ENCODE measurements at regions not wholly inside any gene's neighbourhood (a gene's known extent, or its start where the extent isn't known, plus 50 kb on each side); places are given as distances from the start of the nearest gene placed in this dataset.

DNA sequence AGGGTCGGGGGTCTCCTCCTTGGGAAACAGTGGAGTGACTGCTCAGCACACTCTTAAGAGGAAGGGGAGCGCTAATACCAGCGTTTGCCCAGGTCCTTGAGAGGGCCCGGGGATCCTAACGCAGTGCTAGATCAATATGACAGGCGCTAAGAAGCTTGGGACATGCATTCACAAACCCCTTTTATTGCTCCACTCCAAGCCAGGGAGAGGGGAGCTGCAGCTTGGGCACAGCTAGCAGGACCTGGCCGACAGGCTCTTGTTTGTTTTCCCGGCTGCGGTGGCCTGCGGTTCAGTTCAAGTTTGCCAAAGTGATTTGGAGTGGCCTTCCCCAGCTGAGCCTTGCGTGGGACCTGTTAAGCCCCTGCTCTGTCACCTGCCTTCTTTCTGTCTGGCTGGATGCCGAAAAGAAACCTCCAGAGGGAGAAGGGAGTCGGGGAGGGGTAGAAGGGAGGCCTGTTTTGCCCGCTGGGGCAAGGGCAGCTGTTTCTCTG is 152.1 kb downstream of the GLI2 start:
- ATAC-seq (replicated peaks in 6 of 8) = peak in 5 of 8 experiments; percentile 51 to 63 (median 56)
- Histone ChIP-seq H3K4me1 (replicated peaks in 1 of 2) (peaks cover 68 to 72% of the 10 kb centered on the region in 2 donors), H3K27ac (peak overlapping the region; percentile 21 to 36), H3K4me3 (no peak overlapping the region)
- in situ Hi-C loops (cut with MboI; ENCODE audit: low pct_unique_long_range_greater_than_20kb in 2 of 9, low sequenced_read_pairs in 9 of 9, unreplicated experiment in 9 of 9) = loop anchor here in 2 of 9 experiments (25.0 kb wide), 2 partner anchors 150 to 175 kb away; partner anchors contain the start of gene GLI2 (in 1 of the 2)
- 0 to 83% (median 38%) methylated on average over 1 to 4 of the region's 14 CpGs; no CpG with 5 or more reads in 3 of the 10 experiments for WGBS, 10 experiments

DNA sequence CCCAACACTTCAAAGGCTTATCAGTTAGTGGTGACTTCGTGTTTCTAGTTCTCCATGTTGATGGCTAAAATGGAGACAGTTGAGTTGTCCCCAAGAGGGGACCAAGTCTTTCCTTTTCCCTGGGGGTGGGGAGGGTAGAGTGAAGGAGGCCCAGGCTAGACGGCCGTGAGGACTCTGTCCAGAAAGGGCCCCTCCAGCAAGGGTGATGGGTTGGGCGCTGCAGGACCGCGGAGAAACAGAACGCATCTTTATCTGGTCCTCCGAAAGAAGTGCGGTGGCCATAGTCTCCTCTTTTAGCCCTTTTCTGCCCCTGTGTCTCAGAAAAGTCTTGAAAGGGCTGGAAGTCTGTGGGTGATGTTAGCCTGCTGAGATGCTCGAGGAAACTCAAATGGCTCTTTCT is 153.2 kb downstream of the GLI2 start:
- no peak for ATAC-seq (replicated peaks in 6 of 8)
- in situ Hi-C loops (cut with MboI; ENCODE audit: low pct_unique_long_range_greater_than_20kb in 2 of 9, low sequenced_read_pairs in 9 of 9, unreplicated experiment in 9 of 9) = loop anchor here in 2 of 9 experiments (25.0 kb wide), 2 partner anchors 152 to 173 kb away; partner anchors contain the start of gene GLI2 (in 1 of the 2)
- WGBS, 10 experiments = 80 to 100% (median 100%) methylated on average over 1 to 5 of the region's 10 CpGs; no CpG with 5 or more reads in 5 of the 10 experiments
- no peak overlapping the region for H3K4me3 ChIP-seq
- H3K27ac ChIP-seq = no peak overlapping the region
- H3K4me1 ChIP-seq (replicated peaks in 1 of 2) = peaks cover 72 to 75% of the 10 kb centered on the region in 2 donors

DNA sequence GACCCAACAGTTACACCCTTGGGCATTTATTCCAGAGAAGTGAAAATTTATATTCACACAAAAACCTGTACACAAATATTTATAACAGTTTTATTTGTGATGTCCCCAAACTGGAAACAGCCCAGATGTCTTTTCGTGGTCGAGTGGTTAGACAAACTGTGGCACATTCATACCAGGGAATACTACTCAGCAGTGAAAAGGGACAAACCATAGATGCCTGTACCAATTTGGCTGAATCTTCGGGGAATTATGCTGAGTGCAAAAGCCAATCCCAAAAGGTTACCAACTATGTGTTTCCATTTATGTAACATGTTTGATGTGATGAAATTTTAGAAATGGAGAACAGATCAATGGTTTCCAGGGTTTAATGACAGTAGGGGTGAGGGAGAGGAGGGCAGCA is 154.3 kb downstream of the GLI2 start:
- Histone ChIP-seq H3K4me3 (no peak overlapping the region), H3K4me1 (replicated peaks in 1 of 2) (peaks cover 73% of the 10 kb centered on the region in 2 donors), H3K27ac (no peak overlapping the region)
- in situ Hi-C loops (cut with MboI; ENCODE audit: low pct_unique_long_range_greater_than_20kb in 2 of 9, low sequenced_read_pairs in 9 of 9, unreplicated experiment in 9 of 9) = loop anchor here in 2 of 9 experiments (25.0 kb wide), 2 partner anchors 153 to 172 kb away; partner anchors contain the start of gene GLI2 (in 1 of the 2)
- ATAC-seq (replicated peaks in 6 of 8) = no peak
- WGBS, 10 experiments = 90 to 100% (median 97%) methylated on average over 1 to 3 of the region's 3 CpGs; no CpG with 5 or more reads in 5 of the 10 experiments

DNA sequence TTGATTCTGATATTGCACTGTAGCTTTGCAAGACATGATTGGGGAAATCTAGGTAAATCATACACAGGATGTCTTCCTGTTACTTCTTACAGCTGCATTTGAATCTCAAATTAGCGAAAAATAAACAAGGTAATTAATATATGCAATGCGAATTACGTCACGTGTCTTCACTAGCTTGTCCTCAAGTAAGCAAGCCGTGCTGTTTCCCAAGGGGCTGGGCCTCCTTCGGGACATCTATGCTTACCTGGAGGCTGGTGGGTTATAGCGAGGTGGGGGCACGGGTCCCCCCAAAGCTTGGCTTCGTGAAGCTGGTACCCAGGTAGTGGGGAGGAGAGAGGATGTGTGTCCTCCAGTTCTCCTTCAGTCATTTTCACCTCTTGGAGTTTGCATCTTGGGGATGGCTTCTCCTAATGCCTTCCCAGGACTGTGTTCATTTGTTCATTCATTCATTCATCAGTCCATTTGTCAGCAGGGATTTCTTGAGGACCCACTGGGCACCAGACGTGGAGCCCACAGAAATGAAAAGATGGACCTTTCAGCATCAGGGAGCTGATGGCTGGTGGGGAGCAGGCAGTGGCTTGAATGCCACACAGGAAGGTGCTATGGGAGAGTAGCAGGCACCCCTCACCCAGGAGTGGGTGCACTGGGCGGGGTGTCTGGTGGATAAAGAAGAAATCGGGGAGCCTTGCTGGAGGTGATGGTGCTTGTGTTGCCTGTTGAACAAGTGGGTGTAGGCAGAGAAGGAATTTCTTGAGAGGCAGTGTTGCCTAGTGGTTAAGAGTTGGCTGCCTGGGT is 155.1 kb downstream of the GLI2 start:
- ATAC-seq (replicated peaks in 6 of 8) = no peak
- Histone ChIP-seq H3K4me3 (no peak overlapping the region), H3K27ac (no peak overlapping the region), H3K4me1 (replicated peaks in 1 of 2) (peaks cover 73% of the 10 kb centered on the region in 2 donors)
- 62 to 100% (median 96%) methylated on average over 1 to 9 of the region's 12 CpGs; no CpG with 5 or more reads in 1 of the 10 experiments for WGBS, 10 experiments
- in situ Hi-C loops (cut with MboI; ENCODE audit: low pct_unique_long_range_greater_than_20kb in 2 of 9, low sequenced_read_pairs in 9 of 9, unreplicated experiment in 9 of 9) = loop anchor here in 2 of 9 experiments (25.0 kb wide), 2 partner anchors 153 to 172 kb away; partner anchors contain the start of gene GLI2 (in 1 of the 2)

DNA sequence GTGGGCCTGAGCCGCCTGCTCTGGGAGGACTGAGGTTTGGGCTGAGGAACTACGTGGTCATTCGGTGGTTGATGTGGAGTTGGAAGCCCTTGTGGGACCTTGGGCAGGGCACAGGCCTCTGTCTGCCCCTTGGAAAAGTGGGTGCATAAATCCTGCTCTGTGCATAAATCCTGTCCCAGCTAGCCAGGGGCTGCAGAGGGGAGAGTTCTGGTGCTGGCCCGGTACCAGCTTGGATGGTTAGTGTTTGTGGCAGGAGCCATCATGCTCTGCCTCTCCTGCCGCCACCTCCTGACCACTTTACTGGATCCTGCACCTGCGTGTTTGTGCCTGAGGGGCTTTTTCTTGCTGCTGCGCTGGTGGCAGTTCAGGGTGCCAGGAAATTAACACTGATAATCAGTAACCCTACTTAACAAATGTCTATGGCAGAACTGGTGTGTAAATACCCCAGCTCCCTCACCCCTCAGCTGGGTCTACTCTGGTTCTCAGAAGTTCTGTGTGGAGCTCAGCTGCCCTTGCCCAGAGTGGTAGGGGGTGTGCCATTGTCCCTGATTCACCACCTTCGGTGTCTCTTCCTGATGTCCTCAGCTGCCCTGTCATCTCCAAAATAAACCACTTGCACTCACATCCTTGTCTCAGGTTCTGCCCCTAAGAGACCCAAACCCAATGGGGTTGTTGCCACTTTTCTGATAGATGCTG is 156.8 kb downstream of the GLI2 start:
- 59 to 100% (median 82%) methylated on average over 1 to 5 of the region's 8 CpGs; no CpG with 5 or more reads in 6 of the 10 experiments for WGBS, 10 experiments
- H3K27ac ChIP-seq = peak overlapping the region; percentile 79 to 80
- H3K4me3 ChIP-seq = no peak overlapping the region
- no peak for ATAC-seq (replicated peaks in 6 of 8)
- H3K4me1 ChIP-seq (replicated peaks in 1 of 2) = peaks cover 72% of the 10 kb centered on the region in 2 donors
- in situ Hi-C loops (cut with MboI; ENCODE audit: low pct_unique_long_range_greater_than_20kb in 2 of 9, low sequenced_read_pairs in 9 of 9, unreplicated experiment in 9 of 9) = loop anchor here in 2 of 9 experiments (25.0 kb wide), 2 partner anchors 155 to 170 kb away; partner anchors contain the start of gene GLI2 (in 1 of the 2)

DNA sequence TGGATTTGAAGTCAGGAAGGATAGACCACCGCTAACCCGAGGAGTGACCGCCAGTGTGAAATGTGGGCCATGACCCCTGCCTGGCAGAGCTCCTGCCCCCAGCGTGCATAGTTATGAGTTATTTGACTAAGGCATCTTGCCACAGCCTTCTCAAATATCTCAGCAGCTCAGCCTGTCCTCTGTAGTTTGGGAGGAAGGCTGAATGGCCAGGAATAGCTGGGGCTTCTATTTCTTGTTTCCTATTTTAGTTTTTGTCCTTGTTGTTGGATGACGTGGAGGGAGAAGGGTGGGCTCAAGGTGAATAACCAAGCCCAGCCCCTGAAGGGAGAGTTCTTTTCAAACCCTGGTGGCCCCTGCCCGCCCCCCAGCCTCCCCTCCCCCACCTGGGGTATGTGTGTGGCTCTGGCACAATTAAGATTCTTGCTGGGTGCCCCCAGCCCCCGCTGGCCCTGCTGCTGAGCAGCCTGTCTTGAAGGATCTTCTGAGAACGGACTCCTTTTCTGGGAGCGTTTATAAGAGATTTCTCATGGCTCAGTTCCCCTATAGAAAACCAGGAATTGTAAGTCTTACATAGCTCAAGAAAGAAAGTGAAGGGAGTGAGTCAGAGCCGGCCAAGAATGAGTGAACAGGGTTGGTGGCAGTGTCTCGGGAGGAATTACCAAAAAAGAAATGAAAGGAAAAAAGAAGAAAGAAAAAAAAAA is 157.4 kb downstream of the GLI2 start:
- in situ Hi-C loops (cut with MboI; ENCODE audit: low pct_unique_long_range_greater_than_20kb in 2 of 9, low sequenced_read_pairs in 9 of 9, unreplicated experiment in 9 of 9) = loop anchor here in 2 of 9 experiments (25.0 kb wide), 2 partner anchors 156 to 169 kb away; partner anchors contain the start of gene GLI2 (in 1 of the 2)
- 0 to 37% (median 8%) methylated on average over 3 to 10 of the region's 11 CpGs for WGBS, 10 experiments
- ATAC-seq (replicated peaks in 6 of 8) = peak; percentile 6 to 62 (median 18)
- Histone ChIP-seq H3K4me1 (replicated peaks in 1 of 2) (peaks cover 65 to 72% of the 10 kb centered on the region in 2 donors), H3K27ac (peak overlapping the region; percentile 79 to 80), H3K4me3 (peak overlapping the region in 1 of 5 donors; percentile 8)

DNA sequence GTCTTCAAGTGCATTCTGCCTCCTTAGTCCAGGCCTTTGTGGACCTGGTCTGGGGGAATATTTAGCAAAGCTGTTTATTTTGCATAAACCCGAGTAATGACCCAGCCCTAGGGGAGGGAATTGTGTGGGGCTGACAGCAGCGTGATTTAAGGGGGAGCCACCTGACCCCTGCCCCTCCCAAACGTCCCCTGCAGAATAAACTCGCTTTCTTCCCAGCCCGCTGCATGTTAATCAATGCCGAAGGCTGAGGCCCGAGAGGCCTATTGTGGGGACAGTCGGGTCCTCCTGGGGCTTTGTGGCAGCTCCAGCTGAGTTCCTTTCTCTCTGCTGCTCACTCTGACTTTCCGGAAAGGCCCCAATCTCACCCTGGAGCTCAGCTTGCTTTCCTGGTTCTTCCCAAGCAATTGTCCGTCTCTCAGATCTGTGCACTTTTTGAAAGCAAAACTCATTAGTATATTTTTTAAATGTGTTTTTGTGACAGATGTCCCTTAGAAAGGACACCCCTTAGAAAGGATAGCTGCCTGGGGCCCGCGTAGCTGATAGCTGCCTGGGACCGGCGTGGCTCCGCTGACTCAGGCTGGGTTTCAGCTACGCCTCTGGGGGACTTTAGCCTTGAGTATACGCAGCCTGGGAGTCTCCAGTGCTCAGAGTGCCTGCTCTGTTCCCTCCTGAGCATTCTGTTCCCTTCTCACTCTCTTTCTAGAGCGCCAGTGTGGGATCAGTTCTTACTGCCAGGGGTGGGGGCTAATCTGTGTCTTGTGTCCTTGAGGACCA is 158.3 kb downstream of the GLI2 start:
- ATAC-seq (replicated peaks in 6 of 8) = peak; percentile 64 to 94 (median 91)
- Histone ChIP-seq H3K4me1 (replicated peaks in 1 of 2) (peaks cover 66 to 72% of the 10 kb centered on the region in 2 donors), H3K4me3 (peak overlapping the region in 1 of 5 donors; percentile 8), H3K27ac (peak overlapping the region; percentile 83 to 90)
- WGBS, 10 experiments = 0 to 90% (median 23%) methylated on average over 1 to 6 of the region's 18 CpGs; no CpG with 5 or more reads in 2 of the 10 experiments
- in situ Hi-C loops (cut with MboI; ENCODE audit: low pct_unique_long_range_greater_than_20kb in 2 of 9, low sequenced_read_pairs in 9 of 9, unreplicated experiment in 9 of 9) = loop anchor here in 2 of 9 experiments (25.0 kb wide), 2 partner anchors 157 to 168 kb away; partner anchors contain the start of gene GLI2 (in 1 of the 2)

DNA sequence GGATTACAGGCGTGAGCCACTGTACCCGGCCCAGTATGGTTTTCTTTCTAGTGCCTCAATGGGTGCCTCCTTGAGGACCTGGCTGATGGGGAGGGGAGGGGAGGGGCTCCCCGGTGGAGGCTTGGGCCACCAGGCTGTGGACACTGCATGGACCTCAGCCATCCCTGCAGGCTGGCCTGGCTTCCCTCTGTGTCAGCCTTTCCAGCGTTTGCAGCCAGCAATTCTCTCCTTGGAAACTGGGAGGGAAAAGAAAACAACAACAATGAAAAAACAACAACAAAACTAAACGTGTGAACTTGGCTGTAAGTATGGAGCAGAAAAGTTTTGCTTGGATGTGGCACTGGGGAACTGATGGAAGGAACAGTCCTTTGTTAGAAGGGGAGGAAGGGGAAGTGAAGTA is 159.3 kb downstream of the GLI2 start:
- H3K4me1 ChIP-seq (replicated peaks in 1 of 2) = peaks cover 76 to 81% of the 10 kb centered on the region in 2 donors
- no peak for ATAC-seq (replicated peaks in 6 of 8)
- WGBS, 10 experiments = 0 to 43% (median 27%) methylated on average over 1 to 3 of the region's 5 CpGs; no CpG with 5 or more reads in 5 of the 10 experiments
- peak overlapping the region; percentile 83 to 90 for H3K27ac ChIP-seq
- in situ Hi-C loops (cut with MboI; ENCODE audit: low pct_unique_long_range_greater_than_20kb in 2 of 9, low sequenced_read_pairs in 9 of 9, unreplicated experiment in 9 of 9) = loop anchor here in 2 of 9 experiments (25.0 kb wide), 2 partner anchors 158 to 167 kb away; partner anchors contain the start of gene GLI2 (in 1 of the 2)
- no peak overlapping the region for H3K4me3 ChIP-seq

DNA sequence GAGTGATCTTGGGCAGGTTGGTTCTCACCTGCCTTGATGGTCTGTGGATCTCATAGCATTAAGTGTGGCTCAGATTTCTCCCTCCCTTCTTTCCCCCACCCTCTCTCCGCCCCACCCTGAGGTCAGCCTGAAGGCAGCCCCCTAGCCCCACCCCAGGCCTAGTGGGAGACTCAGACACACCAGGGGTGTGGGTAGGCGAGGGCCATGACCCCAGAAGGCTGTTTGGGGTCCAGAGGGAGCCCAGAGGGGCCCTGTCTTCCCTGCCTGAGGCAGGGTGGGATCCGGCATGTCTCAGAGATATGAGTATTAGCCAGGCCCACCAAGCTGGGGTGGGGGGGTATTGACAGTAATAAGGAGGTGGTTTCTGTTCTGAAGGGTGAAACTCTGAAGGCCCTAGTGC is 160.5 kb downstream of the GLI2 start:
- Histone ChIP-seq H3K27ac (peak overlapping the region in 1 of 2 donors; percentile 90), H3K4me1 (replicated peaks in 1 of 2) (peaks cover 85 to 92% of the 10 kb centered on the region in 2 donors), H3K4me3 (no peak overlapping the region)
- WGBS, 10 experiments = 100% methylated on average over 1 of the region's 3 CpGs; no CpG with 5 or more reads in 9 of the 10 experiments
- no peak for ATAC-seq (replicated peaks in 6 of 8)
- in situ Hi-C loops (cut with MboI; ENCODE audit: low pct_unique_long_range_greater_than_20kb in 2 of 9, low sequenced_read_pairs in 9 of 9, unreplicated experiment in 9 of 9) = loop anchor here in 2 of 9 experiments (25.0 kb wide), 2 partner anchors 159 to 166 kb away; partner anchors contain the start of gene GLI2 (in 1 of the 2)

DNA sequence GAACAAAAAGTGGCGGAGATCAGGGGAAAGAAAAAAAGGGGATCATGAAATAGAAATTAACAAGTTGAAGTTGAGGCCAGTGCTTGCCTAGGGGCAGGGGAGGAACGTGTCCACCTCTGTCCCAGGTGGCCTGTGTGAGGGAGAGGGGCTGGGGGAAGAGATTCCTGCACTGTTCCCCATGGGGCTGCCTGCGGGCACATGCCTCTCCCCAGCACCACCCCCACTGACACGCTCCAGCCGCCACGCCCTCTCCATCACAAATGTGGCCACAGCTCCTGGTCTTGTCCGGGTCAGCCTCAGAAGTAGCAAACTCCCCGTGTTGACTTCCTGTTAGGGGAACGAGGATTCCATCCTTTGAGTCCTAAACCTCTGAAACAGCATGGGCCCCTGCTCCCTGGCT is 161.2 kb downstream of the GLI2 start:
- peak in 2 of 8 experiments; percentile 16 to 52 for ATAC-seq (replicated peaks in 6 of 8)
- in situ Hi-C loops (cut with MboI; ENCODE audit: low pct_unique_long_range_greater_than_20kb in 2 of 9, low sequenced_read_pairs in 9 of 9, unreplicated experiment in 9 of 9) = loop anchor here in 2 of 9 experiments (25.0 kb wide), 2 partner anchors 160 to 165 kb away; partner anchors contain the start of gene GLI2 (in 1 of the 2)
- peaks cover 86 to 93% of the 10 kb centered on the region in 2 donors for H3K4me1 ChIP-seq (replicated peaks in 1 of 2)
- H3K27ac ChIP-seq = no peak overlapping the region
- no peak overlapping the region for H3K4me3 ChIP-seq
- 65 to 87% (median 70%) methylated on average over 2 to 5 of the region's 9 CpGs; no CpG with 5 or more reads in 7 of the 10 experiments for WGBS, 10 experiments

DNA sequence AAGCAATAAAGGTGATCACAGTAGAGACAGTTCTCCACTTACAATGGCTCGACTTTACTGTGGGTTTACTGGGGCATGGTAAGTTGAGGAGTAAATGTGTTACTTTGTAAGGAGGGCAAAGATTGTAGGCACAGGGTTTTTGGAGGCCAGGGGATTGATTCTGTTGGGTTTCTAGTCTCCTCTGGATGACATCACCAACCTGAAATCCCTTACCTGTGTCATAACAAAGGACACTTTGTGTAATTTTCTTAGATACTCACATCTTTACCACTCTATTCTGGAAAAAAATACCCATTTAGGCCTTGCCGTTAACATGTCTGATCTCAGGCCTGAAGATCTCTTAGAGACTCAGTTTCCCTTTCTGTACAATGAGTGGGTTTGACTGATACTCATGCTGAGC is 161.7 kb downstream of the GLI2 start:
- in situ Hi-C loops (cut with MboI; ENCODE audit: low pct_unique_long_range_greater_than_20kb in 2 of 9, low sequenced_read_pairs in 9 of 9, unreplicated experiment in 9 of 9) = loop anchor here in 2 of 9 experiments (25.0 kb wide), 2 partner anchors 160 to 165 kb away; partner anchors contain the start of gene GLI2 (in 1 of the 2)
- WGBS, 10 experiments = 50 to 100% (median 82%) methylated on average over 1 to 2 of the region's 2 CpGs; no CpG with 5 or more reads in 4 of the 10 experiments
- H3K27ac ChIP-seq = no peak overlapping the region
- no peak for ATAC-seq (replicated peaks in 6 of 8)
- H3K4me1 ChIP-seq (replicated peaks in 1 of 2) = peaks cover 86 to 93% of the 10 kb centered on the region in 2 donors
- no peak overlapping the region for H3K4me3 ChIP-seq

Data from motor neuron (in vitro differentiated cells).